Panc1 (cell line): ENCODE measurements at regions not wholly inside any gene's neighbourhood (a gene's known extent, or its start where the extent isn't known, plus 50 kb on each side); places are given as distances from the start of the nearest gene placed in this dataset.

Source experiments
- ATAC-seq: fragments of 200-7000 bp; cut with Tn5 transposase; 2 replicates; pipeline ENCODE4 v1.9.1; 2020; ENCODE audit warnings: mild to moderate bottlenecking, moderate library complexity
- BruUV-seq: library from RNA; stranded (reverse); fragments of 400-500 nt; replicated peaks from 2 replicates; lab custom pipeline; 2021; lab: Mats Ljungman, UMichigan
- CTCF ChIA-PET: fragments of 300-600 bp; sonication (Branson Sonifier 250); formaldehyde crosslinking; loops from one replicate; lab custom pipeline; 2022; ENCODE audit warnings: antibody characterized with exemption; lab: Charles Lee
- POLR2A ChIA-PET: fragments of 300-600 bp; sonication (Branson Sonifier 250); formaldehyde crosslinking; loops from one replicate; lab custom pipeline; 2022; ENCODE audit warnings: antibody characterized with exemption; lab: Charles Lee
- DNase-seq: peaks from one replicate; pipeline ENCODE4 v3.0.0-alpha.2; 2010; ENCODE audit warnings: low read depth, low spot score
- H3K27ac ChIP-seq: 2 replicates; pipeline ENCODE4 v1.5.1; 2011; ENCODE audit warnings: mild to moderate bottlenecking, low read length, inconsistent platforms
- H3K27me3 ChIP-seq: fragments of 200-500 bp; sonication (Bioruptor generic); 2 replicates; pipeline ENCODE4 v1.6.0; 2014; ENCODE audit warnings: low read length, inconsistent platforms; ENCODE audit not compliant: control insufficient read depth, insufficient read depth
- H3K36me3 ChIP-seq: fragments of 200-500 bp; sonication (Bioruptor generic); 2 replicates; pipeline ENCODE4 v1.5.1; 2014; ENCODE audit warnings: inconsistent platforms, mild to moderate bottlenecking, low read length, moderate library complexity; ENCODE audit not compliant: control insufficient read depth, insufficient read depth
- H3K4me1 ChIP-seq: 2 replicates; pipeline ENCODE4 v1.5.1; 2011; ENCODE audit warnings: inconsistent platforms, mild to moderate bottlenecking, low read length, moderate library complexity; ENCODE audit not compliant: control insufficient read depth, insufficient read depth
- H3K4me3 ChIP-seq, 2 experiments: 2 replicates each; pipeline ENCODE4 v1.5.1; 2011 to 2012; ENCODE audit warnings: low read depth in 2 of 2, low read length in 2 of 2, mild to moderate bottlenecking in 2 of 2, inconsistent platforms in 1 of 2, moderate library complexity in 1 of 2
- H3K9me3 ChIP-seq: fragments of 200-500 bp; sonication (Bioruptor generic); 2 replicates; pipeline ENCODE4 v1.5.1; 2014; ENCODE audit warnings: low read depth, mild to moderate bottlenecking, inconsistent platforms, low read length, moderate library complexity; ENCODE audit not compliant: control insufficient read depth, insufficient read depth
- POLR2AphosphoS5 ChIP-seq: IDR thresholded peaks from 2 replicates; pipeline ENCODE4 v1.6.1; 2012; ENCODE audit warnings: mild to moderate bottlenecking, low read depth, low read length, moderate library complexity
- SIN3A ChIP-seq: IDR thresholded peaks from 2 replicates; pipeline ENCODE4 v1.6.1; 2012; ENCODE audit warnings: low read depth, mild to moderate bottlenecking, low read length, moderate library complexity, borderline replicate concordance; ENCODE audit not compliant: insufficient read depth
- TCF7L2 ChIP-seq: IDR thresholded peaks from 2 replicates; pipeline ENCODE4 v1.6.1; 2011; ENCODE audit warnings: mild to moderate bottlenecking, low read depth, low read length, inconsistent platforms
- in situ Hi-C: cut with HindIII; loops from 2 replicates; pipeline ENCODE4 v1.10.0; 2016; ENCODE audit warnings: low sequenced_read_pairs, low pct_unique_long_range_greater_than_20kb
- intact Hi-C: fragments of 100-400 bp; cut with micrococcal nuclease; formaldehyde crosslinking; loops from one replicate; pipeline ENCODE4 v1.10.0; 2022; ENCODE audit not compliant: unreplicated experiment
- TF ChIP-seq, protein P1 (sequence below), 2 experiments: IDR thresholded peaks; 2 replicates each; pipeline ENCODE4 v1.6.1; 2011 to 2012; ENCODE audit warnings: low read depth in 2 of 2, control low read depth in 1 of 2, low read length in 1 of 2, mild to moderate bottlenecking in 1 of 2, moderate library complexity in 1 of 2; ENCODE audit not compliant: insufficient read depth in 1 of 2
- TF ChIP-seq, protein P2 (sequence below): fragments of 450-650 bp; IDR thresholded peaks from 2 replicates; pipeline ENCODE4 v1.5.1; 2017; ENCODE audit warnings: mild to moderate bottlenecking

DNA sequence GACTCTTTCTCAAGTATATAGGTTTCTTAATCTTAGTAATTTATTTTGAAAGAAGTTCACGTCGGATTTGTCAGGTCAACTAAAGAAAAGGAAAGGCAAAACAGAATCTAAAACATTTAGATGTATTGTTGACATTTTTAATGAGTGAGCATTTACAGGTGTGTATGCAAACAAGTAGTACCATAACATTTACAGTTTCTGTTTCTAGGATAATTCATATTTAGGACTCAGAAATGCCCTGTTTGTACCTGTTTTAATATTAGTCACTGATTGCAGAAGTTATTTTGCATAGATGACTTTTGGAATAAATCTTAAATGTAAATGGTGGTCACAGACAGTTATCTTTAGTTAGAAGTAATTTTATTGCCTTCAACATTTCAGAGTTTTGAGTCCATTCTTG, 151.3 kb upstream of the NUDT6 start:
- Histone ChIP-seq H3K27me3 (no peaks in the 10 kb centered on the region), H3K4me3 (no peak overlapping the region), H3K27ac (no peak overlapping the region), H3K4me1 (no peaks in the 10 kb centered on the region), H3K9me3 (no peaks in the 10 kb centered on the region), H3K36me3 (no peaks in the 10 kb centered on the region)
- DNase-seq (no peak), ATAC-seq (no peak)
- ChIA-PET POLR2A (no interaction called here), CTCF (no interaction called here)
- in situ Hi-C loops: no loop called here
- TF ChIP-seq, protein P1, sequence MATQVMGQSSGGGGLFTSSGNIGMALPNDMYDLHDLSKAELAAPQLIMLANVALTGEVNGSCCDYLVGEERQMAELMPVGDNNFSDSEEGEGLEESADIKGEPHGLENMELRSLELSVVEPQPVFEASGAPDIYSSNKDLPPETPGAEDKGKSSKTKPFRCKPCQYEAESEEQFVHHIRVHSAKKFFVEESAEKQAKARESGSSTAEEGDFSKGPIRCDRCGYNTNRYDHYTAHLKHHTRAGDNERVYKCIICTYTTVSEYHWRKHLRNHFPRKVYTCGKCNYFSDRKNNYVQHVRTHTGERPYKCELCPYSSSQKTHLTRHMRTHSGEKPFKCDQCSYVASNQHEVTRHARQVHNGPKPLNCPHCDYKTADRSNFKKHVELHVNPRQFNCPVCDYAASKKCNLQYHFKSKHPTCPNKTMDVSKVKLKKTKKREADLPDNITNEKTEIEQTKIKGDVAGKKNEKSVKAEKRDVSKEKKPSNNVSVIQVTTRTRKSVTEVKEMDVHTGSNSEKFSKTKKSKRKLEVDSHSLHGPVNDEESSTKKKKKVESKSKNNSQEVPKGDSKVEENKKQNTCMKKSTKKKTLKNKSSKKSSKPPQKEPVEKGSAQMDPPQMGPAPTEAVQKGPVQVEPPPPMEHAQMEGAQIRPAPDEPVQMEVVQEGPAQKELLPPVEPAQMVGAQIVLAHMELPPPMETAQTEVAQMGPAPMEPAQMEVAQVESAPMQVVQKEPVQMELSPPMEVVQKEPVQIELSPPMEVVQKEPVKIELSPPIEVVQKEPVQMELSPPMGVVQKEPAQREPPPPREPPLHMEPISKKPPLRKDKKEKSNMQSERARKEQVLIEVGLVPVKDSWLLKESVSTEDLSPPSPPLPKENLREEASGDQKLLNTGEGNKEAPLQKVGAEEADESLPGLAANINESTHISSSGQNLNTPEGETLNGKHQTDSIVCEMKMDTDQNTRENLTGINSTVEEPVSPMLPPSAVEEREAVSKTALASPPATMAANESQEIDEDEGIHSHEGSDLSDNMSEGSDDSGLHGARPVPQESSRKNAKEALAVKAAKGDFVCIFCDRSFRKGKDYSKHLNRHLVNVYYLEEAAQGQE (IDR thresholded peaks at IDR 0.05; ENCODE audit: insufficient read depth in 1 of 2, low read depth in 2 of 2, low read length in 1 of 2): no peak
- TF ChIP-seq POLR2AphosphoS5 (no peak), TCF7L2 (no peak), SIN3A (no peak)
- TF ChIP-seq, protein P2, sequence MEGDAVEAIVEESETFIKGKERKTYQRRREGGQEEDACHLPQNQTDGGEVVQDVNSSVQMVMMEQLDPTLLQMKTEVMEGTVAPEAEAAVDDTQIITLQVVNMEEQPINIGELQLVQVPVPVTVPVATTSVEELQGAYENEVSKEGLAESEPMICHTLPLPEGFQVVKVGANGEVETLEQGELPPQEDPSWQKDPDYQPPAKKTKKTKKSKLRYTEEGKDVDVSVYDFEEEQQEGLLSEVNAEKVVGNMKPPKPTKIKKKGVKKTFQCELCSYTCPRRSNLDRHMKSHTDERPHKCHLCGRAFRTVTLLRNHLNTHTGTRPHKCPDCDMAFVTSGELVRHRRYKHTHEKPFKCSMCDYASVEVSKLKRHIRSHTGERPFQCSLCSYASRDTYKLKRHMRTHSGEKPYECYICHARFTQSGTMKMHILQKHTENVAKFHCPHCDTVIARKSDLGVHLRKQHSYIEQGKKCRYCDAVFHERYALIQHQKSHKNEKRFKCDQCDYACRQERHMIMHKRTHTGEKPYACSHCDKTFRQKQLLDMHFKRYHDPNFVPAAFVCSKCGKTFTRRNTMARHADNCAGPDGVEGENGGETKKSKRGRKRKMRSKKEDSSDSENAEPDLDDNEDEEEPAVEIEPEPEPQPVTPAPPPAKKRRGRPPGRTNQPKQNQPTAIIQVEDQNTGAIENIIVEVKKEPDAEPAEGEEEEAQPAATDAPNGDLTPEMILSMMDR: no peak
- no TSS peak for BruUV-seq
- intact Hi-C loops: no loop called here

DNA sequence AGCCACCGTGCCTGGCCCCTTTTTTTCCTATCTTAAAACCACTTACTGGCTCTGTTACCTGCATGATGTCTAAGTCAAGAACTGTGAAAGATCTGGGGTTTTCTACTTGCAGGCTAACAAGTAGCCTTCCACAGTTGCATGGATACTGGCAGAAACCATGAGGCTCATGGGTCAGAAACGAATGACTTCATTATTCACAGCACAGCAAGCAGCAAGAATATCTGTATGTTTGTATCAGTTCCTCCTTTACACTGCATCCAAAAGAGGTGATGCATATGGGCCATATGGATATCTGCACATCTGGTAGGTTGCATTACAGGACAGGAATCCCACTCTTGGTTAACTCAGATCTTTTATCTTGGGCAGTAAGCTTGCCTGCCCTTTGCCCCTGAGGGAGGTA, 154.9 kb upstream of the NUDT6 start:
- ChIA-PET CTCF (no interaction called here), POLR2A (no interaction called here)
- TF ChIP-seq POLR2AphosphoS5: no peak
- TF ChIP-seq, protein P2: no peak
- no peak for TF ChIP-seq SIN3A

More for the DNA sequence above, 154.9 kb upstream of the NUDT6 start:
- no peaks in the 10 kb centered on the region for H3K9me3 ChIP-seq
- no peak overlapping the region for H3K4me3 ChIP-seq
- intact Hi-C loops (no loop called here), in situ Hi-C loops (no loop called here)
- H3K27ac ChIP-seq: no peak overlapping the region
- ATAC-seq: no peak
- no TSS peak for BruUV-seq
- no peaks in the 10 kb centered on the region for H3K27me3 ChIP-seq
- DNase-seq: no peak
- no peaks in the 10 kb centered on the region for H3K4me1 ChIP-seq
- no peaks in the 10 kb centered on the region for H3K36me3 ChIP-seq
